C4-2B (cell line): ENCODE measurements at regions not wholly inside any gene's neighbourhood (a gene's known extent, or its start where the extent isn't known, plus 50 kb on each side); places are given as distances from the start of the nearest gene placed in this dataset.

Source experiments
- H3K27ac ChIP-seq: fragments of 450-650 bp; 2 replicates; pipeline ENCODE4 v1.5.1; 2017
- CTCF ChIP-seq: fragments of 450-650 bp; conservative IDR thresholded peaks from 2 replicates; pipeline ENCODE4 v1.5.1; 2017; ENCODE audit warnings: mild to moderate bottlenecking
- ZFX ChIP-seq: fragments of 450-650 bp; IDR thresholded peaks from 2 replicates; pipeline ENCODE4 v1.6.1; 2017

- H3K27ac ChIP-seq: no peak overlapping the region
- no peak for TF ChIP-seq ZFX
Observed at GRCh38 chr16:79284766-79285165, 315.8 kb downstream of the MAF start.

DNA sequence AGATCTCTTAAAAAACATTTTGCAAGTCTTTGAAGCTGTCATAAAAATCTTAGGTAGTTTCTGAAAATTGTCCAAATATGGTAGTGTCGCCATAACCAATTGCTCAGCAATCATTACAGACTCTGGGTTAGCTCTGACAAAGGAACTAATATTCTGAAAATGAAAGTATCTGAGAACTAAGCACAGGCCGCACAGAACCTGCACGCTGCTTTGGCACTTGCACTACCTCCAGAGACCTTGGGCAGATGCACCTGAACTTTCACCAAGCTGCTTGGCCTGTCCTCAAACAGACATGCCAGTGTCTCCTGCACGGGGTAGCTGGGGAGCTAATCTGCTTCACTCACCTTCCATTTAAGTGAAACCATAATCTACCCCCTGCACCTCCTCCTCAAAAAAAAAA, 317.0 kb downstream of the MAF start:
- TF ChIP-seq CTCF: no peak
- TF ChIP-seq ZFX: no peak
- H3K27ac ChIP-seq: no peak overlapping the region

DNA sequence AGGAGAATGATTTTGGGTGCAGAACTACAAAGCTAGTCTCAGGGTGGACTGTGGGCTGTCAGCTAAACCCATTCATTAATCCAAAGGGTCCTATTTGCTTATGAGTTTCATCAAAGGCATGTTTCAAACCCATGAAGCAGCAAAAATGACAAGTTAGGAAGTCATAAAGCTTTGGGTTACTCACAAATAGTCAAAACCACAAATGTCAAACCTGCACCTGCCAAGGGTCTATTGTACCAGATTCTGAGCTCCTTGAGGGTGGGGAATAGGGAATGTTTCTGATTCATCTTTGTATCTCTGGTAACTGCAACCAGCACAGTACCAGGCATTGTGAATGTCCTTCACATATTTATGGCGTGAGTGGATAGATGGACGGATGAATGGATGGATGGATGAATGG, 317.7 kb downstream of the MAF start:
- TF ChIP-seq ZFX (no peak), CTCF (no peak)
- H3K27ac ChIP-seq: no peak overlapping the region

DNA sequence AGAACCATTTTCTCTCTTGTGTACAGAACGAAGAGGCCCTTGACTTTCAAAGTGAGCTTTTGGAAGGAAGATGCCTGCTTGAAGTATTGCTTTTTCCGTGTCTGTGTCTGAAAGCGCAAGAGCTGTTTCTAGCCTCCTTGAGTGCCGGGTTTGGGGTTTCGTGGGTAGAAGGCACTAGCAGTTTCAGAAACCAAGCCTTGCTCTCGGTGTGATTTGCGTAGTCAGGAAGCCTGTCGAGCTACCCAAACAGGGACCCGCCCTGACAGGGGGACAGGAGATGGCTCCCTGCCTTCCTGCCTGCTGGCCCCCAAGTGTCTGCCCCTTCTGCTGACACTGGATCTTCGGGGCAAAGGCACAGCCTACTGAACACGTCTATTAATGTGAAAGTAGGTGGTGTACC, 322.0 kb downstream of the MAF start:
- H3K27ac ChIP-seq: no peak overlapping the region
- TF ChIP-seq ZFX: no peak
- TF ChIP-seq CTCF: no peak

DNA sequence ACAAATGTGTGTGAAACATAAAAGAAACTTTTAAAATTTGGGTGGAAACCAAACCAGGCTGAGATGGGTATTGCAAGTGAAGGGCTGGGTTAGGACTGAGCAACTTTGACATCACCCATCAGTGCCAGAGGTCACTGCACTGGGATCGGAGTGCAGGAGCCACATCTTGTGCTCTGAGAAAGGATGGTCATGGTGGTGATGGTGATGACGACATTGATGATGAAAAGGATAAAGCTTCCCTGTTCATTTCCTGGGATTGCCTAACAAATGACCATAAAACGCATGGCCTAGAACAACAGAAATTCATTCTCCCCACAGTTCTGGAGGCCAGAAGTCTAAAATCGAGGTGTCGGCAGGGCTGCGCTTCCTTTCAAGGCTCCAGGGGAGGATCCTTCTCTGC, 324.0 kb downstream of the MAF start:
- TF ChIP-seq ZFX (no peak), CTCF (no peak)

GRCh38 chr16:79274264-79274663, 326.3 kb downstream of the MAF start:
- TF ChIP-seq CTCF (no peak), ZFX (no peak)
- H3K27ac ChIP-seq: no peak overlapping the region

More for the DNA sequence above, 324.0 kb downstream of the MAF start:
- no peak overlapping the region for H3K27ac ChIP-seq

- TF ChIP-seq ZFX: no peak
- no peak for TF ChIP-seq CTCF
Observed at GRCh38 chr16:79272141-79272577, 328.4 kb downstream of the MAF start.

DNA sequence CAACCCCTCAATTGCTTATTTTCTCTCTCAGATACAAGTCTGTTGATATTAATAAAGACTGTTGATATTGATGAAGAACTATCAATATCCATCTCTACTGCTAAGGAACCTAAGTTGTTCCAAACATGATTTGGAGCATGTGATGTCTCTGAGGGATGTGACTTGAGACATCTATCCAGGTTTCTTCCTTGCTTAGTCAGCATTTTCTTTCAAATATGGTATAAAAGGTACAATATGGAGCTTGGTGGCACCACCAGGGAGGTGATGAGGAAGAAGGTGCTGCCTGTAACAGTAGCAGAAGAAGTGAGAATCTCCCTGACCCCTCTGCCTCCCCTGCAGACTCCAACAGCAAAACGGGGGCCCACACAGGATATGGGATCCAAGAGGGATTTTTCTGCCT, 329.0 kb downstream of the MAF start:
- no peak overlapping the region for H3K27ac ChIP-seq
- no peak for TF ChIP-seq CTCF
- TF ChIP-seq ZFX: no peak

More at GRCh38 chr16:79272141-79272577, 328.4 kb downstream of the MAF start:
- no peak overlapping the region for H3K27ac ChIP-seq
